AG09319 (cell line): ENCODE measurements at regions not wholly inside any gene's neighbourhood (a gene's known extent, or its start where the extent isn't known, plus 50 kb on each side); places are given as distances from the start of the nearest gene placed in this dataset.
"Not testable (repeated sequence)": the region's sequence is repeated elsewhere in the genome, so short reads cannot be mapped to it uniquely, and the experiment has no call there.

Experiments
- DNase-seq: peaks from one replicate; pipeline ENCODE4 v3.0.0-alpha.2; 2010; ENCODE audit warnings: low read depth; ENCODE audit errors: extremely low read depth
- CTCF ChIP-seq: IDR thresholded peaks from 2 replicates; pipeline ENCODE4 v1.5.1; 2011; ENCODE audit warnings: low read depth, mild to moderate bottlenecking, inconsistent platforms, low read length, moderate library complexity

GRCh38 chr2:144631636-144632035, 111.7 kb upstream of the ZEB2 start:
- DNase-seq, result no peak
- TF ChIP-seq CTCF, result no peak

GRCh38 chr2:144630459-144631215, 110.7 kb upstream of the ZEB2 start:
- no peak for TF ChIP-seq CTCF
- no peak for DNase-seq

GRCh38 chr2:144629935-144630334, 110.0 kb upstream of the ZEB2 start:
- no peak for TF ChIP-seq CTCF
- DNase-seq, result no peak

GRCh38 chr2:144628566-144628965, 108.6 kb upstream of the ZEB2 start:
- no peak for DNase-seq
- TF ChIP-seq CTCF, result no peak

GRCh38 chr2:144625626-144626025, 105.7 kb upstream of the ZEB2 start:
- DNase-seq, result no peak
- no peak for TF ChIP-seq CTCF

GRCh38 chr2:144625226-144625625, 105.3 kb upstream of the ZEB2 start:
- no peak for TF ChIP-seq CTCF
- DNase-seq, result no peak

- TF ChIP-seq CTCF, result no peak
- DNase-seq, result no peak
These were observed 104.5 kb upstream of the ZEB2 start for GRCh38 chr2:144624451-144624850.

- not testable (repeated sequence) for DNase-seq
These were observed 102.5 kb upstream of the ZEB2 start for GRCh38 chr2:144622373-144622772.
